Neural cell (in vitro differentiated cells): ENCODE measurements at regions not wholly inside any gene's neighbourhood (a gene's known extent, or its start where the extent isn't known, plus 50 kb on each side); places are given as distances from the start of the nearest gene placed in this dataset.

ENCODE experiments used
- H2AFZ ChIP-seq: fragments of 200-600, 300-800 bp; sonication (generic), shearing (Covaris generic); 2 replicates; pipeline ENCODE4 v1.6.0; 2014; ENCODE audit warnings: low read depth, mild to moderate bottlenecking, antibody characterized with exemption, low read length, moderate library complexity
- H3F3A ChIP-seq: fragments of 200-600 bp; shearing (Covaris generic); 2 replicates; pipeline ENCODE4 v1.6.1; 2016; ENCODE audit warnings: mild to moderate bottlenecking, moderate library complexity, mixed read lengths, antibody characterized with exemption, low read length; ENCODE audit not compliant: insufficient read depth, poor library complexity, severe bottlenecking
- H3K27ac ChIP-seq: fragments of 200-600, 300-800 bp; sonication (generic), shearing (Covaris generic); 2 replicates; pipeline ENCODE4 v1.5.1; 2014; ENCODE audit warnings: mild to moderate bottlenecking, low read length, moderate library complexity
- H3K27me3 ChIP-seq: fragments of 300-800, 200-600 bp; sonication (generic), shearing (Covaris generic); 2 replicates; pipeline ENCODE4 v1.6.0; 2014; ENCODE audit warnings: mild to moderate bottlenecking, low read depth, low read length, moderate library complexity; ENCODE audit not compliant: insufficient read depth
- H3K36me3 ChIP-seq: fragments of 300-800, 200-600 bp; sonication (generic), shearing (Covaris generic); 2 replicates; pipeline ENCODE4 v1.5.1; 2014; ENCODE audit warnings: mild to moderate bottlenecking, antibody characterized with exemption, low read length, moderate library complexity; ENCODE audit not compliant: insufficient read depth
- H3K4me2 ChIP-seq: fragments of 300-800, 200-600 bp; sonication (generic), shearing (Covaris generic); 2 replicates; pipeline ENCODE4 v1.6.0; 2014; ENCODE audit warnings: mild to moderate bottlenecking, low read length
- H3K4me3 ChIP-seq: fragments of 300-800, 200-600 bp; sonication (generic), shearing (Covaris generic); 2 replicates; pipeline ENCODE4 v1.5.1; 2014; ENCODE audit warnings: mild to moderate bottlenecking, low read length, moderate library complexity
- H3K79me2 ChIP-seq: fragments of 200-600 bp; shearing (Covaris generic); replicated peaks from 2 replicates; pipeline ENCODE4 v1.6.0; 2014; ENCODE audit warnings: mild to moderate bottlenecking, low read length, moderate library complexity; ENCODE audit not compliant: insufficient read depth
- H3K9ac ChIP-seq: fragments of 300-800, 200-600 bp; sonication (generic), shearing (Covaris generic); 2 replicates; pipeline ENCODE4 v1.6.1; 2016; ENCODE audit warnings: mild to moderate bottlenecking, low read length, mixed read lengths
- H3K9me2 ChIP-seq: fragments of 200-600 bp; shearing (Covaris generic); 2 replicates; pipeline ENCODE4 v1.6.1; 2016; ENCODE audit warnings: mild to moderate bottlenecking, low read length, mixed read lengths; ENCODE audit not compliant: insufficient read depth
- H3K9me3 ChIP-seq: fragments of 200-600, 300-800 bp; sonication (generic), shearing (Covaris generic); 2 replicates; pipeline ENCODE4 v1.6.1; 2016; ENCODE audit warnings: mild to moderate bottlenecking, mixed run types, low read length, moderate library complexity, mixed read lengths
- H4K20me1 ChIP-seq: fragments of 200-600 bp; shearing (Covaris generic); 2 replicates; pipeline ENCODE4 v1.6.1; 2016; ENCODE audit warnings: mild to moderate bottlenecking, mixed run types; ENCODE audit not compliant: insufficient read depth
- EP300 ChIP-seq: fragments of 450-650 bp; conservative IDR thresholded peaks from 2 replicates; pipeline ENCODE4 v1.6.1; 2014; ENCODE audit warnings: antibody characterized with exemption, mild to moderate bottlenecking, moderate library complexity; ENCODE audit not compliant: poor library complexity, severe bottlenecking
- EZH2 ChIP-seq: fragments of 200-600, 300-800 bp; shearing (Covaris generic), sonication (generic); IDR thresholded peaks from 2 replicates; pipeline ENCODE4 v1.6.1; 2014; ENCODE audit warnings: antibody characterized with exemption, low read length, borderline replicate concordance, mild to moderate bottlenecking; ENCODE audit not compliant: insufficient read depth, poor library complexity, severe bottlenecking
- MXI1 ChIP-seq: fragments of 450-650 bp; conservative IDR thresholded peaks from 2 replicates; pipeline ENCODE4 v1.6.1; 2014; ENCODE audit warnings: antibody characterized with exemption, mild to moderate bottlenecking; ENCODE audit not compliant: poor library complexity, severe bottlenecking
- POLR2AphosphoS5 ChIP-seq: IDR thresholded peaks from 2 replicates; pipeline ENCODE4 v1.6.1; 2012
- RAD21 ChIP-seq: fragments of 450-650 bp; conservative IDR thresholded peaks from 2 replicates; pipeline ENCODE4 v1.6.1; 2014; ENCODE audit warnings: antibody characterized with exemption, mild to moderate bottlenecking, moderate library complexity
- SMC3 ChIP-seq: fragments of 450-650 bp; conservative IDR thresholded peaks from 2 replicates; pipeline ENCODE4 v1.6.1; 2014; ENCODE audit warnings: antibody characterized with exemption, mild to moderate bottlenecking, moderate library complexity; ENCODE audit not compliant: poor library complexity
- TAF1 ChIP-seq: IDR thresholded peaks from 2 replicates; pipeline ENCODE4 v1.6.1; 2012; ENCODE audit warnings: low read depth
- TF ChIP-seq, protein P1 (sequence below): fragments of 450-650 bp; IDR thresholded peaks from 2 replicates; pipeline ENCODE4 v1.5.1; 2014; ENCODE audit warnings: antibody characterized with exemption, mild to moderate bottlenecking, moderate library complexity; ENCODE audit not compliant: poor library complexity, severe bottlenecking
- TF ChIP-seq, protein P2 (sequence below): IDR thresholded peaks from 2 replicates; pipeline ENCODE4 v1.6.1; 2012; ENCODE audit warnings: borderline replicate concordance

DNA sequence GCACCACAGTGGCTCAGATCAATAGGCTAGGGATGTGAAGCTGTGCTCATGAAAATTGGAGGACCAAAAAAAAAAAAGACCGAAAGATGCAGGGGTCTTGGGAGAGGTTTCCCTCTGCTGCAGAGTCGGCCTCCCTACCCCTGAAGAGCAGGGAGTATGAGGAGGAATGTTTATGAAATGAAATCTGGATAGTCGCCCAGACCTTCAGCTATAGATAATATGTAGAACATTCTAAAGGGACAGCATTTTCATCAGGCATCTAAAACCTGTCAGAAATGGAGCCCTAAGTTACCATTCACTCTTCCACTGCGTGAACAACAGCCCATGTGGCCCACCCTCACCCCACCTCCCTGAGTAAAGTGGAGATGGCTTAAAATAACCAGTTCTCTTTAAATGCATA is 122.9 kb downstream of the TMEM174 start:
- H3K9ac ChIP-seq: no peak overlapping the region
- no peaks in the 10 kb centered on the region for H3F3A ChIP-seq
- H4K20me1 ChIP-seq: no peaks in the 10 kb centered on the region
- peaks cover 98% of the 10 kb centered on the region for H3K27me3 ChIP-seq
- H3K9me3 ChIP-seq: no peaks in the 10 kb centered on the region
- no peak overlapping the region for H2AFZ ChIP-seq
- no peaks in the 10 kb centered on the region for H3K79me2 ChIP-seq
- no peak overlapping the region for H3K4me3 ChIP-seq
- H3K4me2 ChIP-seq: no peak overlapping the region
- no peak for TF ChIP-seq TAF1
- TF ChIP-seq, protein P1, sequence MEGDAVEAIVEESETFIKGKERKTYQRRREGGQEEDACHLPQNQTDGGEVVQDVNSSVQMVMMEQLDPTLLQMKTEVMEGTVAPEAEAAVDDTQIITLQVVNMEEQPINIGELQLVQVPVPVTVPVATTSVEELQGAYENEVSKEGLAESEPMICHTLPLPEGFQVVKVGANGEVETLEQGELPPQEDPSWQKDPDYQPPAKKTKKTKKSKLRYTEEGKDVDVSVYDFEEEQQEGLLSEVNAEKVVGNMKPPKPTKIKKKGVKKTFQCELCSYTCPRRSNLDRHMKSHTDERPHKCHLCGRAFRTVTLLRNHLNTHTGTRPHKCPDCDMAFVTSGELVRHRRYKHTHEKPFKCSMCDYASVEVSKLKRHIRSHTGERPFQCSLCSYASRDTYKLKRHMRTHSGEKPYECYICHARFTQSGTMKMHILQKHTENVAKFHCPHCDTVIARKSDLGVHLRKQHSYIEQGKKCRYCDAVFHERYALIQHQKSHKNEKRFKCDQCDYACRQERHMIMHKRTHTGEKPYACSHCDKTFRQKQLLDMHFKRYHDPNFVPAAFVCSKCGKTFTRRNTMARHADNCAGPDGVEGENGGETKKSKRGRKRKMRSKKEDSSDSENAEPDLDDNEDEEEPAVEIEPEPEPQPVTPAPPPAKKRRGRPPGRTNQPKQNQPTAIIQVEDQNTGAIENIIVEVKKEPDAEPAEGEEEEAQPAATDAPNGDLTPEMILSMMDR: no peak
- TF ChIP-seq, protein P2, sequence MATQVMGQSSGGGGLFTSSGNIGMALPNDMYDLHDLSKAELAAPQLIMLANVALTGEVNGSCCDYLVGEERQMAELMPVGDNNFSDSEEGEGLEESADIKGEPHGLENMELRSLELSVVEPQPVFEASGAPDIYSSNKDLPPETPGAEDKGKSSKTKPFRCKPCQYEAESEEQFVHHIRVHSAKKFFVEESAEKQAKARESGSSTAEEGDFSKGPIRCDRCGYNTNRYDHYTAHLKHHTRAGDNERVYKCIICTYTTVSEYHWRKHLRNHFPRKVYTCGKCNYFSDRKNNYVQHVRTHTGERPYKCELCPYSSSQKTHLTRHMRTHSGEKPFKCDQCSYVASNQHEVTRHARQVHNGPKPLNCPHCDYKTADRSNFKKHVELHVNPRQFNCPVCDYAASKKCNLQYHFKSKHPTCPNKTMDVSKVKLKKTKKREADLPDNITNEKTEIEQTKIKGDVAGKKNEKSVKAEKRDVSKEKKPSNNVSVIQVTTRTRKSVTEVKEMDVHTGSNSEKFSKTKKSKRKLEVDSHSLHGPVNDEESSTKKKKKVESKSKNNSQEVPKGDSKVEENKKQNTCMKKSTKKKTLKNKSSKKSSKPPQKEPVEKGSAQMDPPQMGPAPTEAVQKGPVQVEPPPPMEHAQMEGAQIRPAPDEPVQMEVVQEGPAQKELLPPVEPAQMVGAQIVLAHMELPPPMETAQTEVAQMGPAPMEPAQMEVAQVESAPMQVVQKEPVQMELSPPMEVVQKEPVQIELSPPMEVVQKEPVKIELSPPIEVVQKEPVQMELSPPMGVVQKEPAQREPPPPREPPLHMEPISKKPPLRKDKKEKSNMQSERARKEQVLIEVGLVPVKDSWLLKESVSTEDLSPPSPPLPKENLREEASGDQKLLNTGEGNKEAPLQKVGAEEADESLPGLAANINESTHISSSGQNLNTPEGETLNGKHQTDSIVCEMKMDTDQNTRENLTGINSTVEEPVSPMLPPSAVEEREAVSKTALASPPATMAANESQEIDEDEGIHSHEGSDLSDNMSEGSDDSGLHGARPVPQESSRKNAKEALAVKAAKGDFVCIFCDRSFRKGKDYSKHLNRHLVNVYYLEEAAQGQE: no peak
- no peak for TF ChIP-seq SMC3
- TF ChIP-seq MXI1: no peak
- no peak for TF ChIP-seq POLR2AphosphoS5
- TF ChIP-seq EZH2: no peak
- no peak for TF ChIP-seq RAD21
- TF ChIP-seq EP300: no peak
- H3K36me3 ChIP-seq: no peaks in the 10 kb centered on the region
- H3K27ac ChIP-seq: no peak overlapping the region
- no peaks in the 10 kb centered on the region for H3K9me2 ChIP-seq

DNA sequence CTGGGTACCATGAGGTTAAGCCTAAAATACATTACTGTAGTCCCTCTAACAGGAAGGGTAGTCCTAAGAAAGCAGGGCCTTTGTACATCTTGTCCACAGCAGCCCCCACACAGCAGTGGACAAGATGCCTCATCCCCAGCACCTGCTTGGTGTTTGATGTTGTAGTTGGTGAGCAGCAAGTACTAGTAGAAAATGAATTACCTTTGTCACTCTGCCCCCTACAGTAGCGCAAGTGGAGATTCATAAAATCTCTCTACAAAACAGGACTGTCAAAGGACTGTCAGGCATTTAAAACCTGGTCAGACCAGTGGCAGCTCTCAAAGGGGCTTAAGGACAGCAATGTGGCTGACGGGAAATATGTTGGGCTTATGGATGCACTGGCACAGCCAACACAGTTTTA is 122.5 kb downstream of the TMEM174 start:
- Histone ChIP-seq H3K9me3 (no peaks in the 10 kb centered on the region), H3K27me3 (peaks cover 95% of the 10 kb centered on the region), H3K36me3 (no peaks in the 10 kb centered on the region), H3F3A (no peaks in the 10 kb centered on the region), H3K27ac (no peak overlapping the region), H3K4me3 (no peak overlapping the region), H3K4me2 (no peak overlapping the region), H2AFZ (no peak overlapping the region), H4K20me1 (no peaks in the 10 kb centered on the region), H3K9ac (no peak overlapping the region), H3K9me2 (no peaks in the 10 kb centered on the region), H3K79me2 (no peaks in the 10 kb centered on the region)
- TF ChIP-seq MXI1 (no peak), SMC3 (no peak), EP300 (no peak), POLR2AphosphoS5 (no peak), RAD21 (no peak)
- TF ChIP-seq, protein P1: no peak
